ENCODE measurements at regions not wholly inside any gene's neighbourhood (a gene's known extent, or its start where the extent isn't known, plus 50 kb on each side); places are given as distances from the start of the nearest gene placed in this dataset.

DNA sequence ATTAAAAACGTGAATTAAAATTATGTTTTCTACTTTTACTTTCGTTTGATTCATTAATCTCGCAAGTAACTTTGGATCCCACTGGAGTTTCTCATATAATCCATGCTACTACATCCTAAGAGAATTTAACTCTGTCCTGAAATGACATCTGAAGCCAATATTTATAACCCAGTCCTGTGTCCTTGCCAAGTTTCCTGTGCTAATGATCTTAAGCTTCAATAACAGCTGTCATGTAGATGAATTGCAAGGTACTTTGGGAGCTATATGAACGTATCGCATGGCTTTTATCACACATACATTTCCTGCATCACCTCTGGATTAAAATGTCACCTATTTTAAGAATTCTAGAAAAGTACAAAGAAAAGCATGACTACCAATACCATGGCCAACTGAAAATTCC is 833.8 kb upstream of the CITED2 start:
- H3K27ac ChIP-seq: no peak overlapping the region
- TF ChIP-seq ZFX (IDR thresholded peaks at IDR 0.05; ENCODE audit: borderline replicate concordance): no peak
- TF ChIP-seq, protein P1, sequence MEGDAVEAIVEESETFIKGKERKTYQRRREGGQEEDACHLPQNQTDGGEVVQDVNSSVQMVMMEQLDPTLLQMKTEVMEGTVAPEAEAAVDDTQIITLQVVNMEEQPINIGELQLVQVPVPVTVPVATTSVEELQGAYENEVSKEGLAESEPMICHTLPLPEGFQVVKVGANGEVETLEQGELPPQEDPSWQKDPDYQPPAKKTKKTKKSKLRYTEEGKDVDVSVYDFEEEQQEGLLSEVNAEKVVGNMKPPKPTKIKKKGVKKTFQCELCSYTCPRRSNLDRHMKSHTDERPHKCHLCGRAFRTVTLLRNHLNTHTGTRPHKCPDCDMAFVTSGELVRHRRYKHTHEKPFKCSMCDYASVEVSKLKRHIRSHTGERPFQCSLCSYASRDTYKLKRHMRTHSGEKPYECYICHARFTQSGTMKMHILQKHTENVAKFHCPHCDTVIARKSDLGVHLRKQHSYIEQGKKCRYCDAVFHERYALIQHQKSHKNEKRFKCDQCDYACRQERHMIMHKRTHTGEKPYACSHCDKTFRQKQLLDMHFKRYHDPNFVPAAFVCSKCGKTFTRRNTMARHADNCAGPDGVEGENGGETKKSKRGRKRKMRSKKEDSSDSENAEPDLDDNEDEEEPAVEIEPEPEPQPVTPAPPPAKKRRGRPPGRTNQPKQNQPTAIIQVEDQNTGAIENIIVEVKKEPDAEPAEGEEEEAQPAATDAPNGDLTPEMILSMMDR (IDR thresholded peaks at IDR 0.05): no peak

DNA sequence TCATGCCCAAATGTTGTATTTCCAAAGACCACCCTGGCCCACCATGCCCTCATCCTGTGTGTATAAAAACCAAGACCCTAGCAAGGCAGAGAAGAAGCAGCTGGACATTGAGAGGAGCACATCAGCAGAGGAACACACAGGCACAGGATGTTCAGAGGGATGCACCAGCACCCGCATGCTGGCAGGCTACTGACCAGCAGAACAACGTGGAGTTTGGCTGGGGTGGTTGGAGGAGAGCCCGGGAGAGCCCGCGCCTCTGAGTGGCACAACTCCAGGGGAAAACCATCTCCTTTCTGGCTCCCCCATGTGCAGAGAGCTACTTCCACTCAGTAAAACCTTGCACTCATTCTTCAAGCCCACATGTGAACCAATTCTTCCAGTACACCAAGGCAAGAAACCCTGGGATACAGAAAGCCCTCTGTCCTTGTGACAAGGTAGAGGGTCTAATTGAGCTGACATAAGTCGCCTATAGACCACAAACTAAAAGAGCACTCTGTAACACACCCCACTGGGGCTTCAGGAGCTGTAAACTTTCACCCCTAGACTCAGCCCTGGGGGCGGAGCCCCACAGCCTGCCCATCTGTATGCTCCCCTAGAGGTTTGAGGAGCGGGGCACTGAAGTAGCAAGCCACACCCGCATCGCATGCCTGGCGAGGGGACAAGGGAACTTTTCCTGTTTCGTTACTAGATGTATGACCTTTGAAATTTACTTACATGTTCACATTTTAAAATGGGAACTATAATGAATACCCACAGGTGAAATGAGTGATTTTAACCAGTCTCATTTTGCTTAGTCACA is 831.5 kb upstream of the CITED2 start:
- TF ChIP-seq, protein P1 (IDR thresholded peaks at IDR 0.05): no peak
- no peak for TF ChIP-seq ZFX (IDR thresholded peaks at IDR 0.05; ENCODE audit: borderline replicate concordance)
- H3K27ac ChIP-seq: no peak overlapping the region

DNA sequence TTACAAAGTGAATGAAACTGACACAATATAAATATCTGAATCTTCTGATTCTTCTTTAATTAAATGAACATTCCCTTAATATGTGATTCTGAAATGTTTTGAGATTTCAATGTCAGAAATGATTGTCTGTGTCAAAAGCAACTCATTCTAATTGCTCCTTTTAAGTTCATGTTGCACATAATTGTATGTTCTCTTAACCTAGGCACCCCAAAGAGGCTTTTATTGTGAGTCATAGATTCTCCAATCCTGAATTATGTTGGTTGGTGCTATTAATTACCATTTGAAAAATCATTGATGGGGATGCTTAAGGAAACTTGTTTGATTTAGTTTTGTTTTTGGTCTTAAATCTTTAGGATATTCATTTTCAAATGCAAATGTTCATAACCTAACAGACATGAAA is 829.7 kb upstream of the CITED2 start:
- TF ChIP-seq, protein P1 (IDR thresholded peaks at IDR 0.05): no peak
- no peak for TF ChIP-seq ZFX (IDR thresholded peaks at IDR 0.05; ENCODE audit: borderline replicate concordance)
- H3K27ac ChIP-seq: no peak overlapping the region

DNA sequence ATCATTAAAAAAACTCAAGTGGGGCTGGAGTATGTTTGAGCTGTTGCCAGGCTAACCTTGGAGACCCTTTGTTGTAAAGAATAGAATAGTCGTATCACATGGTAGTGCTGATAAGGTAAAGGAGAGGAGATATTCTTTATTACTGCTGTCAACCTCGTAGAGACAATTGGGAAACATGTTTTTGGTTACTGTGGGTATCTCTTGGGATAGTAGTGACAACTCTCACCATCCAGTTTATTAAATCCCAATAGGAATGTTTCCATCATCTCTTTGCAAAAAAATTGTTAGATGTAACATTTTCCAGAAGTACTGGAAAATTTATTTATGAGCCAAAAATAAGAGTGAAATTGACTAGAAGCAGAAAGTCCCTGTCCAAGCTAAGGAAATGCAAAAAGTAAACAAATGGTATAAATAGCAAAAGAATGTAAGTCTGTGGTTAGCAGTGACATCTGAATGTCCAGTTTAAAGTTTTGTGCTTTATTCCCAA is 829.3 kb upstream of the CITED2 start:
- H3K27ac ChIP-seq: no peak overlapping the region
- TF ChIP-seq, protein P1 (IDR thresholded peaks at IDR 0.05): no peak
- TF ChIP-seq ZFX (IDR thresholded peaks at IDR 0.05; ENCODE audit: borderline replicate concordance): no peak

DNA sequence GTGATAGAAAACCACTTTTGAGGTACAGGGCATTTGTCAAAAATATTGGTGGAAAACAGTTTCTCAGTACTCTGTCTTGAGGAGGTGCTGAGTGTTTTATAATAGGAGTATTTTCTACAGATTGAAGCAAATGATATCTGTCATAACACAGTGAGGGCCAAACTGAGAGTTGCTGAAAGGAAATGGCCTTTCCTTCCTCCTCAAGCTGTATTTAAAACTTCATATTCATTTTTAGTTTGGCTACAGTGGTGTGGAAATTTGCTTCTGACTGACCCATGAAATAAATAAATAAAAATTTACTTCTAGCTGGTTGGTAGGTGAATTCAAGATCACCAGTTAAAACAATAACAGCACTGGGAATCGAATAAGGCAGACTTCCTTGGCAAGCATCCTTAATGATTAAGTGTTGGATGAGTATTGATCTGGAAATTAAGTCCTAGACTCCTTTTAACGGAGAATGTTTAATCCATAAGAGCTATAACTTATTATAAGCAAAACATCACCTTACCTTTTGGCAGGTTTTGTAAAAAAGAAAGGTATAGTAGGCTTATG is 828.6 kb upstream of the CITED2 start:
- TF ChIP-seq ZFX (IDR thresholded peaks at IDR 0.05; ENCODE audit: borderline replicate concordance): no peak
- TF ChIP-seq, protein P1 (IDR thresholded peaks at IDR 0.05): no peak
- H3K27ac ChIP-seq: no peak overlapping the region

DNA sequence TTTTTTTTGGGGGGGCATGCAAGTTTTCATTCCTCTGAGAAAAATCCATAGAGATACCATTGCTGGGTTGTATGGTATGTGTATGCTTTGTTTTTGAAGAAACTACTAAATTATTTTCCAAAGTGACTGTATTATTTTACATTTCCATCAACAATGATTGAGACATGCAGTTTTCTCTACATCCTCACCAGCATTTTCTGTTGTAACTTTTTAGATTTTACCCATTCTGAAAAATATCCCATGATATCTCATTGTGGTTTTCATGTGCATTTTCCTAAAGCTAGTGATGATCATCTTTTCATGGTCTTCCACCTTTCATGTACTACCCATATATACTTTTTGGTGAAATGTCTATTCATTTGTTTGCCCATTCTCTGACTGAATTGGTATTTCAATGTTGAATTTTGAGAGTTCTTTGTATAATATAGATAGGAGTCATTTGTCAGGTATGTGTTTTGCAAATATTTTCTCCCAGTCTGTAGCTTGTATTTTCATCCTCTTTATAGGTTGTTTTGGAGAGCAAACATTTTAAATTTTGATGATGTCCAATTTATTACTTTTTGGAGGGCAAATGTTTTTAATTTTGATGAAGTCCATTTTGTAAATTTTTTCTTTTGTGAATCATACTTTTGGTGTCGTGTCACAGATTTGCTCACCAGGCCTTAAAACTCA is 827.5 kb upstream of the CITED2 start:
- no peak overlapping the region for H3K27ac ChIP-seq

More for the DNA sequence above, 827.5 kb upstream of the CITED2 start:
- TF ChIP-seq ZFX (IDR thresholded peaks at IDR 0.05; ENCODE audit: borderline replicate concordance): no peak
- TF ChIP-seq, protein P1 (IDR thresholded peaks at IDR 0.05): no peak
